ENCODE measurements at regions not wholly inside any gene's neighbourhood (a gene's known extent, or its start where the extent isn't known, plus 50 kb on each side); places are given as distances from the start of the nearest gene placed in this dataset.
"Not testable (repeated sequence)": the region's sequence is repeated elsewhere in the genome, so short reads cannot be mapped to it uniquely, and the experiment has no call there.

- DNase-seq (ENCODE audit: low read depth) = peak; percentile 5
- no peak for TF ChIP-seq CTCF (IDR thresholded peaks at IDR 0.05; ENCODE audit: insufficient read depth, low read depth, low read length)
- no peak overlapping the region for H3K4me3 ChIP-seq (ENCODE audit: low read depth, low read length)
Observed at GRCh38 chr14:89549381-89550125, 132.5 kb upstream of the FOXN3 start.

GRCh38 chr14:89547047-89547446 is 130.0 kb upstream of the FOXN3 start:
- DNase-seq (ENCODE audit: low read depth); H3K4me3 ChIP-seq (ENCODE audit: low read depth, low read length): not testable (repeated sequence)

- DNase-seq (ENCODE audit: low read depth) = no peak
Observed at GRCh38 chr14:89544636-89545301, 127.7 kb upstream of the FOXN3 start.

GRCh38 chr14:89543425-89543790 is 126.4 kb upstream of the FOXN3 start:
- no peak overlapping the region for H3K4me3 ChIP-seq (ENCODE audit: low read depth, low read length)
- no peak for DNase-seq (ENCODE audit: low read depth)
- TF ChIP-seq CTCF (IDR thresholded peaks at IDR 0.05; ENCODE audit: insufficient read depth, low read depth, low read length) = no peak

More at GRCh38 chr14:89544636-89545301, 127.7 kb upstream of the FOXN3 start:
- H3K4me3 ChIP-seq (ENCODE audit: low read depth, low read length) = no peak overlapping the region
- no peak for TF ChIP-seq CTCF (IDR thresholded peaks at IDR 0.05; ENCODE audit: insufficient read depth, low read depth, low read length)

GRCh38 chr14:89542786-89543424 is 125.9 kb upstream of the FOXN3 start:
- no peak for TF ChIP-seq CTCF (IDR thresholded peaks at IDR 0.05; ENCODE audit: insufficient read depth, low read depth, low read length)
- no peak overlapping the region for H3K4me3 ChIP-seq (ENCODE audit: low read depth, low read length)
- no peak for DNase-seq (ENCODE audit: low read depth)

- no peak for TF ChIP-seq CTCF (IDR thresholded peaks at IDR 0.05; ENCODE audit: insufficient read depth, low read depth, low read length)
- DNase-seq (ENCODE audit: low read depth) = peak; percentile 33
- H3K4me3 ChIP-seq (ENCODE audit: low read depth, low read length) = no peak overlapping the region
Observed at GRCh38 chr14:89540830-89541470, 123.9 kb upstream of the FOXN3 start.

Measured in fibroblast of villous mesenchyme (primary cell).